ENCODE measurements at regions not wholly inside any gene's neighbourhood (a gene's known extent, or its start where the extent isn't known, plus 50 kb on each side); places are given as distances from the start of the nearest gene placed in this dataset.

- TF ChIP-seq GATA3 (IDR thresholded peaks at IDR 0.05; ENCODE audit: low read depth, low read length) (no peak), GATA2 (IDR thresholded peaks at IDR 0.05; ENCODE audit: low read depth, low read length) (no peak)
These were observed 1046.7 kb upstream of the B3GALT2 start for GRCh38 chr1:194233069-194233468.
